ENCODE measurements at regions not wholly inside any gene's neighbourhood (a gene's known extent, or its start where the extent isn't known, plus 50 kb on each side); places are given as distances from the start of the nearest gene placed in this dataset.

DNA sequence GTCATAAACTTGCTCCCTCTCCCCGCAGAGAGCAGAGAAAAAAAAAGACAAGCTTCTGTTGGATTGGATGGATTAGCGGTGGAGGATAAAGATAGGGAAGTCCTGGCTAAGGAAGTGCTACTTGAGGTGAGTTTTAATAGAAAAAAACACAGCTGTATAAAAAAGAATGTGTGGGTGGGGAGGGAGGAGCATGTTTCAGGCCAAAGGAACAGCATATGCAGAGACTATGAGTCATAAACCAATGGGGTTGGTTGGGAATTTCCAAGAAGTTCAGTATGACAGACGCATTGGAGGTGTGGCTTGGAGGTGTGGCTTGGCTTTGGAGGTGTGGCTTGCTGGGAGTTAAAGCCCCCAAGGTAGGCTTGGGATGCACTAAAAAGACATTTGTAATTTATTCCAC lies 103.0 kb upstream of the LSM8 start:
- H3K4me1 ChIP-seq (replicated peaks in 1 of 2), result no peaks in the 10 kb centered on the region
- no peak for DNase-seq
- H3K4me3 ChIP-seq, result no peak overlapping the region
- H3K27ac ChIP-seq, result no peak overlapping the region
- no peaks in the 10 kb centered on the region for H3K9me3 ChIP-seq (replicated peaks in 1 of 3)
- no peaks in the 10 kb centered on the region for H3K36me3 ChIP-seq (replicated peaks in 1 of 2)
- 64 to 74% (median 69%) methylated on average over 3 of the region's 3 CpGs for WGBS, 4 donors
- intact Hi-C loops (cut with DNase I), result no loop called here
- TF ChIP-seq CTCF (IDR thresholded peaks at IDR 0.05) (no peak), POLR2A (IDR thresholded peaks at IDR 0.05) (no peak)
- H3K27me3 ChIP-seq, result no peaks in the 10 kb centered on the region

DNA sequence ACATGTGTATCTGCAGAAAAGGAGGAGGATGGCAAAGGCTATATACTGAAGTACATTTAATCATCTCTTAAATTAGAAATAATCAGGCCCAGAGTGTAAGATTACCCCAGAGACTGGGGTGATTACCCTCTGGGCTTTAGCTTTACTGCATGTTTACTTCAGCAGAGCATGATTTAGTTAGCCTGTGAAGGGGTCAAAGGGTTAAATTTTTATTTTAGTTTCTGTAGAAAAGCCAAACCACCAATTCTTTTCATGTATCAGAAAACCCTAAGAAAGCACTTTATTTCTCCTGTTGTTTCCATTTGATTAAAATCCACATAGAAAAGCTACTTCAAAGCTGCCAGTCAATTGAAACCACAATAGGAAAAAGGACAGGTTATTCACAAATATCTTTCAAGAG lies 101.5 kb upstream of the LSM8 start:
- H3K27me3 ChIP-seq, result no peaks in the 10 kb centered on the region
- H3K36me3 ChIP-seq (replicated peaks in 1 of 2), result no peaks in the 10 kb centered on the region
- intact Hi-C loops (cut with DNase I), result no loop called here
- H3K27ac ChIP-seq, result no peak overlapping the region
- H3K4me3 ChIP-seq, result no peak overlapping the region
- TF ChIP-seq POLR2A (IDR thresholded peaks at IDR 0.05) (no peak), CTCF (IDR thresholded peaks at IDR 0.05) (no peak)
- H3K4me1 ChIP-seq (replicated peaks in 1 of 2), result no peaks in the 10 kb centered on the region
- no peak for DNase-seq
- no peaks in the 10 kb centered on the region for H3K9me3 ChIP-seq (replicated peaks in 1 of 3)

- Histone ChIP-seq H3K4me3 (no peak overlapping the region), H3K9me3 (replicated peaks in 1 of 3) (no peaks in the 10 kb centered on the region), H3K36me3 (replicated peaks in 1 of 2) (no peaks in the 10 kb centered on the region), H3K27ac (no peak overlapping the region), H3K27me3 (no peaks in the 10 kb centered on the region), H3K4me1 (replicated peaks in 1 of 2) (no peaks in the 10 kb centered on the region)
- intact Hi-C loops (cut with DNase I), result no loop called here
- DNase-seq, result no peak
- no peak for TF ChIP-seq POLR2A (IDR thresholded peaks at IDR 0.05)
- TF ChIP-seq CTCF (IDR thresholded peaks at IDR 0.05), result no peak
- WGBS, 4 donors, result 49 to 63% (median 54%) methylated on average over 3 of the region's 3 CpGs
Measured at GRCh38 chr7:118085000-118085399, 99.0 kb upstream of the LSM8 start.

DNA sequence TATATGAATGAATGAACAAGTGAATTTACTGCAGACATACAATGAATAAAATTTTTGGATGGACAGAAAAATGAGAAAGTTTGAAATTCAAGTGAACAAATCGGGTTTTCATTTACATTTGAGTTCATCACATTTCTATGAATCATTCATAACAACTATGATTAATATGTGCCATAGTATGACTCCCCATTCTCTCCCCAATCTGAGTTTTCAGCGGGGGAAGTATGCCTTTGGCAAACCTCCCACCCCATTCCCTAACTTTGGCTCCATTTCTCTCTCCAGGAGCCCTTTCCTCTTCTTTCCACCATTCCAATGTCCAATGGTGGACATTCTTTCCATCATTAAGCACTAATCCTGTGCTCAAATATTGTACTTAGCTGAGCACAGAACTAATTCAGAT lies 96.8 kb upstream of the LSM8 start:
- Histone ChIP-seq H3K27ac (no peak overlapping the region), H3K27me3 (no peaks in the 10 kb centered on the region), H3K4me1 (replicated peaks in 1 of 2) (no peaks in the 10 kb centered on the region), H3K36me3 (replicated peaks in 1 of 2) (no peaks in the 10 kb centered on the region), H3K9me3 (replicated peaks in 1 of 3) (no peaks in the 10 kb centered on the region), H3K4me3 (no peak overlapping the region)
- intact Hi-C loops (cut with DNase I), result no loop called here
- TF ChIP-seq POLR2A (IDR thresholded peaks at IDR 0.05) (no peak), CTCF (IDR thresholded peaks at IDR 0.05) (no peak)
- WGBS, 4 donors, result 65 to 83% (median 78%) methylated on average over 2 of the region's 2 CpGs
- no peak for DNase-seq

Data from adrenal gland (tissue), 9 donors.